NCI-H2107 treated with DMSO at 0.1 percent for 48 hours (cell line): ENCODE measurements at regions not wholly inside any gene's neighbourhood (a gene's known extent, or its start where the extent isn't known, plus 50 kb on each side); places are given as distances from the start of the nearest gene placed in this dataset.

Experiments
- DNase-seq: peaks from one replicate; lab custom pipeline; 2025; ENCODE audit not compliant: unreplicated experiment; lab: John Stamatoyannopoulos, UW

DNA sequence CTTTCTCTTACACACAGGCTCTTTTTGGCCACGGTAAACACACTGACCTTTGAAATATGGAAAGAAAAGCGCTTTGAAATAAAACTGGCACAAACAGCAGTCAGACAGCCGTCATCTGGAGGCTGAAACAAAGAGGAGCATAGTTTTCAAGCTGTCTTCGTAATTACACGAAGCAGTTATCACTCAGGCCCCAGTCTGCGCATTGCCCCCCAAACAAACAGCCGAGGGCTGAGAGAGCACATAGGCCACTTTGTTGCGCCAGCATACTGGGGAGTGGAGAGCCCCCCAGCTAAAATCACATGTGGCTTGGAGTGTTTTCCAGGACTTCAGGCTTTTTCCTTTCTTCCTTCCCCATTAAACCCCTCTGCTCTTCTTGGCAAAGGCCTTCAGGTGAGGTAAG, 142.9 kb upstream of the BTG1 start:
- no peak for DNase-seq

DNA sequence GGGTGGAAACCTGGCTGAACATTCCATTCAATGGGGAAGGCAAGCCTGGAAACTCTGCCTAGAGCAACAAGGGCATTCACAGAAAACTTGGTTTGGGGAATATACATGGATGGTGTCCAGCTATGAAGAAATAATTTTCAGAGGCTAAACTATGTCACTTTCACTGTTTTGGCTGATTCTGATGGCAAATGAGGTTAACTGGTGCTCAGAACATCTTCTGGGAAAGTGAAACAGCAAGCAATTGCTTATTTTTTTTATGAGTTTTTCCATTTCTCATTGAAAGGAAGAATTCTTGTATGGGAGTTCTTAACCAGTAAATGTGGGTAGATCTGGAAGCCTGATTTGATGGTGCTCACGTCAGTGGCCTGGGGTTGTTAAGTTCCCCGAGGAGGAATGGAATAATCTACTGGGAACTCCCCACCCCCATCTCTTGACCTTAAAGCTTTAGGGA, 132.8 kb upstream of the BTG1 start:
- no peak for DNase-seq

DNA sequence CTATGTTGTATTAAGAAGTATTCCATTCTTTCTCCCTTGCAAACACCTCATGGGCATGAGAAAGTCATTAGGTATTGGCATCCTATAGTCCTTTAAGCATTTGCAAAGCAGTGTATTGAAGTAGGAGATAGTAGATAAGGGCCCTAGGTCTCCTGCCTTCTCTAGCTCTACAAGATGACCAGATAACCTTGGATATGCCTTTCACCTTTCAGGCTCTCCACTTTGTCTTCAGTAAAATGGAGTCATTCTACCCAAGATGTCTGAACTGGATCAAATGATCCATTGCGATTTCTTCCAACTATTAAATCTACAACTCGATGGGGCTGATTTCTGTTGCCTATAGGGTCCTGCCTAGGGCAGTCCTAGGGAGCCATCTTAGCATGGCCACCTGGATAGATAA, 132.1 kb upstream of the BTG1 start:
- no peak for DNase-seq

DNA sequence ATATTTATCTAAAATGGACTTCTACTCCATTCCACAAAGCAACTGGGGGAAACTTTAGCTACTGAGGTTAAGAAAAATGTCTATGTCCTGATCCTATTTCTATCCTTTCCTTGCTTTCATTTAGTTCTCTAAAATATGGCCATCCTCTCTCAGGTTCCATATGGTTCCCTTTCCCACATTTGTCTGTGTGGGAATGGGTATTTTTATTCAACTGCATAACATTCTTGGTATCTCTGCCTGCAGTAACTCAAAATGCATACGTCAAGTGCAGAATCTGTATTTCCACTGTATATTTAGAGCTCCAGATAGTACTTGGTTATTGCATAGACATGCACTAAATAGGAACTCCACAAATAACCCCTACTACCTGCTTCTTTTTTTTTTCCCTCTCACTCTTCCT, 130.6 kb upstream of the BTG1 start:
- DNase-seq, result no peak

DNA sequence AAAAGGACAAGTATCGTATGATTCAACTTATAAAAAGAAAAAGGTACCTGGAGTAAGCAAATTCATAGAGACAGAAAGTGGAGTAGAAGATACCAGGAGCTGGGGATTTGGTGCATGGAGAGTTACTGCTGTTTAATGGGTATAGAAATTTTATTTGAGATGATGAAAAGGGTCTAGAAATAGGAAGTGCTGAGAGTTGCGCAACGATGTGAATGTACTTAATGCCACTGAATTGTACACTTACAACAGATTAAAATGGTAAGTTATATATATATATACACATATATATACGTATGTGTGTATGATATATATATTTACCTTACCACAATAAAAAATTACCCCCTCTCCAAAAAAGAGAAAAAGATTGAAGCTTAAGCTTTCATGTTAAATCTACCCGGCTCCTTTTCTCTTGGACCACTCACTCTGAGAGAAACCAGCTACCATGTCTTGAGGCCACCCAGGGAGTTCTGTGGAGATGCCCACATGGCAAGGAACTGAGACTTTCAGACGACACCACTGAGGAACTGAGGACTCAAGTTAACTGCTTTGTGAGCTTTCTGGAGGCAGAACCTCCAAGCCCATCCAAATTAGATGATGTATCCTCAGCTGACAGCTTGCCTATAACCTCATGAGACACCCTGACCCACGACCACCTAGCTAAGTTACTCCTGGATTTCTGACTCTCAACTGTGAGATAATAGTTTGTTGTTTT, 130.0 kb upstream of the BTG1 start:
- DNase-seq, result no peak

DNA sequence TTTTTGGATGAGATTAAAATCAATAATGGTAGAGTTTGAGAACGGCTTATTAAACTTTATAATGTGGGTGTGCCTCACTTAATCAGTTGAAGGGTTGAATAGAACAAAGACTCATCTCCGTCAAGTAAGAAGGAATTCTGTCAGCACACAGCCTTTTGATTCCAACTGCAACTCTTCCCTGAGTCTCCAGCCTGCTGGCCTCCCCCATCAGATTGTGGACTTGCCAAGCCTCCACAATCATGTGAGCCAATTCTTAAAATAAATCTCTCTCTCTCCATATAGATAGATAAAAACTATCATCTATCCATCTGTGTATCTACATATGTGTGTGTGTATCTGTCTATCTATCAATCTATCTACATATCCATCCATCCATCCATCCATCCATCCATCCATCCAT, 127.4 kb upstream of the BTG1 start:
- no peak for DNase-seq

DNA sequence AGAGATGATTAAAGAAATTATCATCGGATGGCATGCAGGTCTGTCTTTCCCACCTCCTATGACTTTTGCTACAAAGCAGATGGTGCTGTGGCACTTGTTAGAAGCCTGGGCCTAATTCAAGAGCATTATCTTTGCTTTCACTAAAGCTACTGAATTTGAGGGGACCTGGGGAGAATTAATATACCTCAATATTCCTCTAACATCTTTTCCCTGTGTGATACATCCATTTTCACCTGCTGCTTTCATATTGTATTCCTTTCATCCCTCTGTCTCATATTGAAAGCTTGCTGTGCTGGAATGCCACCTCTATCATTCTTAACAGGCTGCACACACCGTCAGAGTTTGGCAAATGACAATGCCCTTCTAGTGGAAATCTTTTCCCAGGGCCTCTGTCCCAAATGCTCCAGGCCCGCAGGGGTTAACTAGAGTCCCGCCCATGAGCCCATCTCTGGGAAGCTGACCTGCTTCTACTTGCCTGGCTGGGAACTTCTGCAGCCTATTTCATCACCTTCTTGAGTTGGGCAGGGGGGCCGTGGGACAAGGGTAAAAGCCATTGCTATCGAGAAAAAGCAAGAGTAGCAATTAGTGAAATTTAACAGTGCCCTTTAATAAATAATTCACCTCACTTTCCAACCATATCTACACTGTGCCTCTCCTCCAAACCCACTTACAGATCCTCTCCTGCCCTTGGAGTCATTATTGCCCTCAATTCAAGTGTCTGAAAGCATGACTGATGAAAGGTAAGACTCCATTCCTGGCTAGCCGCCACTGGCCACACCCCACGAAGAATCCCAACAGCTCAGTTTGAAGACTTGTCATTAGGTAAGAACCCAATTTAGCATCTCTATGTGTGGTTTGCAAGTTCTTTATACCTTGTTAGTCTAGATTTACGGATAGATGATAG, 126.7 kb upstream of the BTG1 start:
- no peak for DNase-seq

DNA sequence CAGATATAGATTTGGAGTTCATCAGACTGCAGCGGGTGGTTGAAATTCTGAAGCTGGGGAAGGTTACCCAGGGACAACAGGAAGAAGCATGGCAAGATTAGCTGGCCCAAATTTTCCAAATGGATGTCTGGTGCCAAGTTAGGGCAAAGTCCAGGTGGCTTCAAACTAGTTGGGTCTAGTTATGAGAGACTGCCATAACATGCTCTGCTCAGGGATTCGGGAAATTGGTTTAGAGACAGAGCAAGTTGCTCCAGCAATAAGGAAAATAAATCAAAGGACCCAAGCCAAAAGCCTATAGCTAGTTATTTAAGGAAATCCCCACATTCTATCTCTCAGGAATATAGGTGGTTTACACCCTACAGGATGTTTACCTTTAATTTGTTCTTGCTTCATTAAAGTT, 125.7 kb upstream of the BTG1 start:
- no peak for DNase-seq

DNA sequence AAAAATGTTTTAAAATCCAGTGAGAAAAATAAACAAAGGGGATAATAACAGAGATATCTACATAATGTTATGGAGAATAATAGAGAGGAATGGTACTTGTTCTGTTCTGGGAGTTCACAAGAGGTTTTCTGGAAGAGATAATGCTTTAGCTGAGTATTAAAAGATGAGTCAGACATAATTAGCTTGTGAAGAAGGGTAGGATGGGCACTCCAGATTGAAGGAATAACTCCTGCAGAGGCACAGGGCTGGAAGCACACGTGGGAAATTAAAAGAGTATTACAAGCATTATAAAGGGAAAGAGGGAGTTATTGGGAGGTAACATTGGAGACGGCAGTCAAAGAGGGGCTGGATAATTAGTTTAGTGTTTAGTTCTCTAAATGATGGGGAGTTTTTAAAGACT, 124.9 kb upstream of the BTG1 start:
- DNase-seq, result no peak

DNA sequence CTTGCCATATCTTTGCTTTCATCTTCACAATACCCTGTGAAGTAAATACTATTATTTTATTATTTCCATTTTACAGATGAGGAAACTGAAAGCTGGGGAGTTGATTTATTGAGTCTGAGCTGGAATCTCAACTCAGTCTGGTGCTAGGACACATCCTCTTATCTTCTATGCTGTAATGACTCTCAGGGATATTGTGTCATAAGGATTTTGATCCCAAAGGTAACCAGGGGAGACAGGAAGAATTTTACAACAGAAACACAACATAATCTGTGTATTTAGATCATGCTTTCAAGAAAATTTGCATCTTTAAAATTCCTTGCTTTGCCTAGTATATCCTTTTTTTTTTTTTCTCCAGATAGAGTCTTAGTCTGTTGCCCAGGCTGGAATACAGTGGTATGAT, 123.3 kb upstream of the BTG1 start:
- DNase-seq, result no peak

DNA sequence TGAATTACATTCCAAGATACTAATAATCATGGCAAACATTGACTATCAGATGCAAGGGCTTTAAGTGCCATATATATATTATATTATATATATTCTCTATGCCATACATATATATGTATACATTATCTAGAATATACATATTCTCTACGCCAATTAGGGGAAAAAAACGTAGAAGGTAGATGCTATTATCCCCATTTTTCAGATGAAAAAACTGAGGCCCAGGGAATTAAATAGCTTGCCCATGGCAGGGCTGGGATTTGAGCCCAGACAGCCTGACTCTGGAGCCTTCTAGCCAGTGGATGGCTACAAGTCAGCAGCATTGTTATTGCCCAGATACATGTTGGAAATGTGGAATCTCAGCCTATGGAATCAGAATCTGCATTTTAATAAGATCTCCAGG, 116.0 kb upstream of the BTG1 start:
- DNase-seq, result no peak

DNA sequence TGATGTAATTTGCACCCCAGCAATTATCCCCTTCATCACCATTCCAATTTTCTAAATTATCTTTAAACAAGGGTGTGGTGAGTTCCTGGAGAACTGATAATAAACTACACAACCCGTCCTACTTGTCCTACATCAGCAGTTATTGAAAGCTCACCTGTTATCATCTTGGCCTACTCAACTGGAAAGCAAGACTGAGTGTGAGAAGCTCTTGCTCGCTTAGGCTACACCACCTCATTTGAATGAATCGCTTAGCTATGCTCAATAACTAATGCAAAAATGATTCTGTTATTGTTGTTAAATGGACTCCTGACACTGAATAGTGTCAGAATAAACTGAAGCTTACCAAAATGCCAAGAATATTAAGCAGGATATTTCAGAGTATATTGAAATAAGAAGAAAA, 115.4 kb upstream of the BTG1 start:
- no peak for DNase-seq

DNA sequence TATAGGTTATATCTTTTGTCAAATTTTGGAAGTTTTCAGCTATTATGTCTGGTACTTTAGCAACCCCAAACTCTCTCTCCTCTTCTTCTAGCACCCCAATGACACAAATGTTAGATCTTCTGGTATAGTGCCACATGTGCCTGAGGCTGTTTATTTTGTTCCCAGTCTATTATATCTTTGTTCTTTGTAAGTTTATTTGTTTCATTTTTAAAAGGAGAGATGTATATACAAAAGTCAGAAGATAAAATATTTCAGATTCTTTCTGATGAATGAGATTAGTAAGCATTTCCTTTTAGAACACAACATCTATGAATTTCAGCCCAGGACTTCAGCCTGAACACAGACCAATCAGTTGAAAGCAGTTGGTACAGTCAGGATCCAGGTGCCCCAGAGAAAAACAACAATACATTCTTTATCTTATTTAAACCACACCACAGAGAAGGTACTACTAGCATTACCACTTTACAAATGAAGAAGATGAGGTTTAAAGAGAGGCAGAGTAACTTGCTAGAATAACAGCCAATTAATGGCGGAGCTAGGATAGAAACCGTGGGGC, 114.1 kb upstream of the BTG1 start:
- no peak for DNase-seq

DNA sequence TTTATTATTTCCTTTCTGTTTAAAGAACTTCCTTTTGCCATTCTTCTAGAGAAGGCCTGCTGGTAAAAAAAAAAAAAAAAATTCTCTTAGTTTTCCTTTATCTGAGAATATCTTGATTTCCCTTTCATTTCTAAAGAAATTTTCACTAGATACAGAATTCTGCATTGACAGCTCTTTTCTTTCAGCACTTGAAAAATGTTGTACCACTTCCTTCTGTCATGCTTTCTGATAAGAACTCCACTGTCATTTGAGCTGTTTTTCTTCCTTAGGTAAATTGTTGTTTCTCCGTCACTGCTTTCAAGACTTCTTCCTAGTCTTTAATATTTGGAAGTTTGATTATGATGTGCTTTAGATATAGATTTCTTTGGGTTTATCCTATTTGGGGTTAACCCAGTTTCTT, 113.6 kb upstream of the BTG1 start:
- no peak for DNase-seq

DNA sequence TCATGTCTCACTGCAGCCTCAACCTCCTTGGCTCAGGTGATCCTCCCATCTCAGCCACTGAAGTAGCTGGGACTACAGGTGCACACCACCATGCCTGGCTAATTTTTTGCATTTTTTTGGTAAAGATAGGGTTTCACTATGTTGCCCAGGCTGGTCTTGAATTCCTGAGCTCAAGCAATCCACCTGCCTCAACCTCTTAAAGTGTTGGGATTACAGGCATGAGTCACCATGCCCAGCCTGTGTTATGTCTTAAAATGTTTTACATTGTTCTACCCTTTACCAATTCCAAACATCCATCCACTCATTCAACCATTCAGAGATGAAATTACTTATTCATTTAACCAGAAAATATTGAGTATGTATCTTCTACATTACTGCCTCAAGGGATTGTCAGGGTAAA, 111.6 kb upstream of the BTG1 start:
- DNase-seq, result no peak

DNA sequence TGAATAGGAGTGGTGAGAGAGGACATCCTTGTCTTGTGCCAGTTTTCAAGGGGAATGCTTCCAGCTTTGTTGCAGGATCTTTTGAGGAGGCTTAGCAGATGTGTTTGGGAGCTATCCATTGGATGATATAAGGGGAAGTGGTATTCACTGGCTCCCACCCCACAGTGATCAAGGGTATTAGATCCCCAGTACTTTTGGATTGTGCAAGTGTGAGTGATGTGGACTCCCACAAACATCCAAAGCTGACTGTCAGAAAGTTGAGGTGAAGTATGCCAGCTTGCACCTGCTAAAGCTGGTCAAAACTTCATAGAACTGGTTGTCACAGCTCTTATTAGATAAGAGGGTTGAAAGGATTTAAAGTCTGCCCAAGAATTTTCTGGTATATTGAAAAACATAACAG, 110.1 kb upstream of the BTG1 start:
- no peak for DNase-seq

DNA sequence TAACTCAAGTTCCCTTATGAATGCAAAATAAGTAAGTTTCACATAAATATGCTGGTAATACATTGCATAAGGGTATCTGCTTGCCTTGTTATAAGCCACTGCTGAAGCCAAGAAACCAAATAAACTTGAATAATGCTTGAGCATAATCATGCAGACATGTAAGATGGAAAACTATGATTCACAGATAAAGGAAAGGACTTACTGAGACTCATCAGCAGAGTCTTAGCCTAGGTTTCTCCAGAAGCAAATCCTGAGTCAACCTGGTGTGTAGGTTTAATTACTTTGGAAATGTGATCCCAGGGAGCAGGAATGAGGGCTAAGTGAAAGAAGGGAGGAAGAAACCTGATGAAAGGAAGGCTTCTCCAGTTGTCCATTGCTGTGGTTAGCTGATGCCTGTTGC, 107.7 kb upstream of the BTG1 start:
- no peak for DNase-seq

DNA sequence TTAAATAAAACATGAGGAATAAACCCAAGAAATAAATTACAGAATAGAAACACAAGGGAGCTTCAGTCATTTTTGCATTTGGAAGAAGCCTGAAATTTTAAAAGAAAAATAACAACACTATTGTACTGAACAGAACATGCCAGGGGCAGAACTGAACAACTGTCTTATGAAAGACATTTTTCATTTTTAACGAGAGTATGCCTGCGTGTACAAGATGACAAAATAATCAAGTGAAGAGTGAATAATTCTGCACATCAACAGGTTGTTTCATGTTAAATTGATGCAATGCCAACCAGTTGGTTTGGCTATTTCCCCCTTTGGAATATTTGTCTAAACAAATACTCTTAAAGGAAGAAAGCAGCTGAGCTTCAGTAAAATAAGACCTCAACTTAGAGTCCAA, 103.3 kb upstream of the BTG1 start:
- no peak for DNase-seq

DNA sequence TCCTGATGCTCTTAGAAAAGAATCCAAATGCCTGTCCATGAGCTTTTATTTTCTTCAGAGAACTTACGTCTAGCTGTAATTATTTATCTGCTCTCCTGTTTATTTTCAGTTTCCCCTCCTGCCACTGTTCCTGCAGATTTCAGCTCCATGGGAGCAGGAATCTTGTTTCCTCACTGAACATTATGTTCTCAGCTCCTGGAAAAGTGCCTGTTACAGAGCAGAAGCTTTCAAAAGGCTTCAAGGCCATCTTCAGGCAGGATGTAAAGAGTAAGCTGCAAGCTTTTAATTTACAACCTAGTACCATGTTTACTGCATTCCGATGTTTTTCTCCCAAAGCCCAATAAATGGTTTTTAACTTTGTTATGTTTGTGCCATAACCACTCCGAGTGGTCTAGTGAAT, 98.4 kb upstream of the BTG1 start:
- DNase-seq, result no peak

DNA sequence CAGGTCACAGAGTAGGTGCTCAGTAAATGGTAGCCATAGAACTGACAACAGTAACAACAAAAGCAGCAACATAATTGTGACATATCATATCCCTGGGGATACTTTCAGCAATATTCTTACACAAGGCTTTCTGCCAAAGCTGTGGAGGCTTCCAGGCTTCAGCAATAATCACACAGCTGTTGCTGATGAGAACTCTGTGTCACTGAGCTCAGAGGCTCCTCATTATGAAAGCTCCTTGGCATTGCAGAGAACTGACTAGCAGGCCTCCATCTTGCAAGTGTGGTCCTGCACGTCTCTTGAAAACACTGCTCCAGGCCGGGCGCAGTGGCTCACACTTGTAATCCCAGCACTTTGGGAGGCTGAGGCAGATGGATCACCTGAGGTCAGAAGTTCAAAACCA, 97.3 kb upstream of the BTG1 start:
- no peak for DNase-seq

DNA sequence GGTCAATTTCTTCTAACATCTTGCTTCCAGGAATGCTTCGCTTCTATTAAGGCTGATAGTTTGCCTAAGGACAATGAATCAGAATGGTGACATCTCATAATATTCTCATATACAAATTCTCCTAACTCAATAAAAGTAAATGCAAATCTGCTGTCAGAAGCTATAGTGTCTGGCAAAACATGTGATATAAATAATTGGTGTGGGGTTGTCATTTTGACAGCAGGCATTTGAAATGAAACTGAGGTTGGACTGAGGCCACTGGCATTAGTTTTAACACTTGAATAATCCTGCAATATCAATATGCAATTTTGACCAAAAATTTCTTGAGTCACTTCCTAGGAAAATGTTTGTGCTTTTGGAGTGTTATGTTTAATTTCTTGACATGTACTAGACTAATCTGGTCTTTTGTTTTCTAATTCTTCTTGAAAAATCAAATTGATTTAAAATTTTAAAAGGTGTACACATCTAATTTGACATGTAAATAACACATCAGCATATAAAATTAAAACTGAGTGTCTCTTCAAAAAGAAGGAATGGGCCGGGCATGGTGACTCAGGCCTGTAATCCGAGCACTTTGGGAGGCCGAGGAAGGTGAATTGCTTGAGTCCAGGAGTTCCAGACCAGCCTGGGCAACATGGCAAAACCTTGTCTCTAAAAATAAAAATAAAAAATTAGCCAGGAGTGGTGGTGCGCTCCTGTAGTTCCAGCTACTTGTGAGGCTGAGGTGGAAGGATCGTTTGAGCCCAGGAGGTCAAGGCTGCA, 92.3 kb upstream of the BTG1 start:
- no peak for DNase-seq

DNA sequence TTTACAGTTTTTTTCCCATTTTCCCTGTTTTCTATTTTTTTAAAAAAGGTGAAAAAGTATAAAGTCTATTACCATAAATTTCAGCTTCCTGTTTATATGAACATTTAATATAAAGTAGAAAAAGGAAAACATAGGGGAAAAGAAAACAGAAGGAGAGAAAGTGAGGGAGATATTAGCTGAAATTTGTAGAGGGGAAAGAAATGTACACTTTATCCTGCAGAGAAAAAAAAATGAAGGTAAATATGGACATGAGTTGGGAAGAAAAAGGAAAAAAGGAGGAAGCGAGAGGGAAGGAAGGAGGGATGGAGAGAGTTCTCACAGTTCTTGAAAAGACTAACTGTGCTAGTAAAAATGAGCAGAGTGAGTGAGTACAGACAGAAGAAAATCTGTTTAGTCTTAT, 91.6 kb upstream of the BTG1 start:
- no peak for DNase-seq
